C4-2B (cell line): ENCODE measurements at regions not wholly inside any gene's neighbourhood (a gene's known extent, or its start where the extent isn't known, plus 50 kb on each side); places are given as distances from the start of the nearest gene placed in this dataset.

Experiments
- ZFX ChIP-seq: fragments of 450-650 bp; IDR thresholded peaks from 2 replicates; pipeline ENCODE4 v1.6.1; 2017
- TF ChIP-seq, protein P1 (sequence below): fragments of 450-650 bp; conservative IDR thresholded peaks from 2 replicates; pipeline ENCODE4 v1.5.1; 2017; ENCODE audit warnings: mild to moderate bottlenecking

DNA sequence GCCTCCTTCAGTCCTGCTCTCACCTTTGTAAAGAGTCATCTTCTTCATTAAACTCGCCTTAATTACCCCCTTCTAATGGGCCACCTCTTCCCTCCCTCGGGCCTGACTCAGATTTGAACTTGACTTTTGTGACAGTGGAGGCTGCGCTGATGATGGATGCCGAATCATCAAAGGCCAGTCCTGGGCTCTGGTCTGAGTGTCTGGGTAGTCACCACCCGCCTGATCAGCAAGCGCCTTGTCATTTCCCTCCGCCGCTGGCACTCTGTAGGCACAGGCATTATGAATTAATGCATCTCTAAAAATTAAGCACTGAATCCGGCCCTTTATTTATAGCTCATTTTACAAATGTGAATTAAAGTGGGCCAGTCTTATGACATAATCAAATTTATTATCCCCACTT, 116.7 kb upstream of the PROK2 start:
- TF ChIP-seq, protein P1, sequence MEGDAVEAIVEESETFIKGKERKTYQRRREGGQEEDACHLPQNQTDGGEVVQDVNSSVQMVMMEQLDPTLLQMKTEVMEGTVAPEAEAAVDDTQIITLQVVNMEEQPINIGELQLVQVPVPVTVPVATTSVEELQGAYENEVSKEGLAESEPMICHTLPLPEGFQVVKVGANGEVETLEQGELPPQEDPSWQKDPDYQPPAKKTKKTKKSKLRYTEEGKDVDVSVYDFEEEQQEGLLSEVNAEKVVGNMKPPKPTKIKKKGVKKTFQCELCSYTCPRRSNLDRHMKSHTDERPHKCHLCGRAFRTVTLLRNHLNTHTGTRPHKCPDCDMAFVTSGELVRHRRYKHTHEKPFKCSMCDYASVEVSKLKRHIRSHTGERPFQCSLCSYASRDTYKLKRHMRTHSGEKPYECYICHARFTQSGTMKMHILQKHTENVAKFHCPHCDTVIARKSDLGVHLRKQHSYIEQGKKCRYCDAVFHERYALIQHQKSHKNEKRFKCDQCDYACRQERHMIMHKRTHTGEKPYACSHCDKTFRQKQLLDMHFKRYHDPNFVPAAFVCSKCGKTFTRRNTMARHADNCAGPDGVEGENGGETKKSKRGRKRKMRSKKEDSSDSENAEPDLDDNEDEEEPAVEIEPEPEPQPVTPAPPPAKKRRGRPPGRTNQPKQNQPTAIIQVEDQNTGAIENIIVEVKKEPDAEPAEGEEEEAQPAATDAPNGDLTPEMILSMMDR: no peak
- no peak for TF ChIP-seq ZFX
